K562 (cell line): ENCODE measurements at regions not wholly inside any gene's neighbourhood (a gene's known extent, or its start where the extent isn't known, plus 50 kb on each side); places are given as distances from the start of the nearest gene placed in this dataset.

Experiments
- ATAC-seq: fragments of 200-7000 bp; cut with Tn5 transposase; 3 replicates; pipeline ENCODE4 v1.9.1; 2020; ENCODE audit warnings: moderate library complexity
- BruUV-seq: library from RNA; stranded (reverse); fragments of 400-500 nt; replicated peaks from 2 replicates; lab custom pipeline; 2021; lab: Mats Ljungman, UMichigan
- CTCF ChIA-PET: fragments of 300-600 bp; formaldehyde crosslinking; extraction: SDS; loops from one replicate; lab custom pipeline; 2021; ENCODE audit warnings: low intra/inter-chr PET ratio; lab: Yijun Ruan, JAX
- POLR2A ChIA-PET: fragments of 300-600, 350-650 bp; sonication (Branson Sonifier 250); formaldehyde crosslinking; extraction: SDS; loops from one replicate; lab custom pipeline; 2021; ENCODE audit warnings: antibody characterized with exemption, inconsistent platforms; lab: Yijun Ruan, JAX
- DNase-seq, 4 experiments: peaks; one replicate each; pipeline versions ENCODE4 v3.0.0 to v3.0.0-alpha.2; 2011 to 2018; ENCODE audit warnings: low spot score in 3 of 4, mixed read lengths in 3 of 4; ENCODE audit errors: extremely low read depth in 1 of 4
- FAIRE-seq: peaks from 2 replicates; lab custom pipeline; 2011; peaks lifted over from hg19 to GRCh38; lab: Jason Lieb, UNC
- H2AFZ ChIP-seq: 2 replicates; pipeline ENCODE4 v1.6.0; 2011; ENCODE audit warnings: low read depth, low read length, control low read depth, inconsistent platforms
- H3K27ac ChIP-seq: fragments of 200-600 bp; 3 replicates; pipeline ENCODE4 v1.8.0; 2011; ENCODE audit warnings: low read depth, mild to moderate bottlenecking, control low read depth, inconsistent platforms, low read length, moderate library complexity, mixed read lengths; ENCODE audit errors: extremely low read depth
- H3K27me3 ChIP-seq, 2 experiments: fragments of 300-600 bp in 1 of 2; 2 replicates in 1 of 2; 3 replicates in 1 of 2; pipeline versions ENCODE4 v1.6.0 to v1.8.0; 2011; ENCODE audit warnings: inconsistent platforms in 2 of 2, low read length in 2 of 2, mild to moderate bottlenecking in 1 of 2, mixed read lengths in 1 of 2, moderate library complexity in 1 of 2; ENCODE audit not compliant: control insufficient read depth in 2 of 2, insufficient read depth in 2 of 2
- H3K36me3 ChIP-seq: fragments of 300-600 bp; 3 replicates; pipeline ENCODE4 v1.8.0; 2011; ENCODE audit warnings: mild to moderate bottlenecking, low read length, inconsistent platforms; ENCODE audit not compliant: control insufficient read depth, insufficient read depth
- H3K4me1 ChIP-seq, 2 experiments: fragments of 200-600 bp in 1 of 2; replicated peaks in 1 of 2; 2 replicates in 1 of 2; 3 replicates in 1 of 2; pipeline versions ENCODE4 v1.5.1 to v1.8.0; 2011; ENCODE audit warnings: inconsistent platforms in 2 of 2, low read length in 2 of 2, mild to moderate bottlenecking in 1 of 2, mixed read lengths in 1 of 2, moderate library complexity in 1 of 2; ENCODE audit not compliant: control insufficient read depth in 2 of 2, insufficient read depth in 2 of 2
- H3K4me2 ChIP-seq: 2 replicates; pipeline ENCODE4 v1.6.1; 2011; ENCODE audit warnings: low read length, control low read depth, inconsistent platforms, mixed read lengths; ENCODE audit not compliant: insufficient read depth
- H3K4me3 ChIP-seq: fragments of 200-600 bp; sonication (generic), shearing (Covaris generic); 2 replicates; pipeline ENCODE4 v1.5.1; 2016; ENCODE audit warnings: control low read depth, inconsistent platforms
- H3K79me2 ChIP-seq: fragments of 200-600 bp; 3 replicates; pipeline ENCODE4 v1.8.0; 2011; ENCODE audit warnings: low read length, inconsistent platforms; ENCODE audit not compliant: control insufficient read depth, insufficient read depth
- H3K9ac ChIP-seq, 2 experiments: 2 replicates each; pipeline versions ENCODE4 v1.6.0 to v1.6.1; 2011; ENCODE audit warnings: low read depth in 2 of 2, low read length in 2 of 2, control low read depth in 1 of 2, inconsistent platforms in 1 of 2, mild to moderate bottlenecking in 1 of 2, mixed read lengths in 1 of 2; ENCODE audit not compliant: insufficient read depth in 1 of 2
- H3K9me1 ChIP-seq: one replicate; pipeline ENCODE4 v1.6.0; 2011; ENCODE audit warnings: inconsistent platforms, mild to moderate bottlenecking, low read length, moderate library complexity; ENCODE audit not compliant: control insufficient read depth, insufficient read depth
- H3K9me3 ChIP-seq: replicated peaks from 2 replicates; pipeline ENCODE4 v1.5.1; 2011; ENCODE audit warnings: low read depth, low read length, inconsistent platforms; ENCODE audit not compliant: control insufficient read depth, insufficient read depth
- H4K20me1 ChIP-seq: replicated peaks from 2 replicates; pipeline ENCODE4 v1.6.1; 2011; ENCODE audit warnings: low read length, inconsistent platforms, mixed read lengths; ENCODE audit not compliant: control insufficient read depth, insufficient read depth
- ARID3B ChIP-seq: fragments of 250-450 bp; sonication (Bioruptor Pico); IDR thresholded peaks from 2 replicates; pipeline ENCODE4 v1.4.0; 2020; ENCODE audit warnings: borderline replicate concordance
- JUNB ChIP-seq: fragments of 450-650 bp; formaldehyde crosslinking; conservative IDR thresholded peaks from 2 replicates; pipeline ENCODE4 v1.4.0; 2020; ENCODE audit warnings: mild to moderate bottlenecking
- NFIX ChIP-seq: fragments of 250-450 bp; sonication (Bioruptor Pico); IDR thresholded peaks from 2 replicates; pipeline ENCODE4 v1.4.0; 2020; ENCODE audit warnings: low read depth, mild to moderate bottlenecking, moderate library complexity
- PCBP2 ChIP-seq: fragments of 200-400 bp; formaldehyde crosslinking; IDR thresholded peaks from 2 replicates; pipeline ENCODE4 v1.6.1; 2018; ENCODE audit warnings: low read length, low read depth, mild to moderate bottlenecking, moderate library complexity; ENCODE audit not compliant: poor library complexity, severe bottlenecking
- RHOXF2B ChIP-seq: fragments of 250-450 bp; sonication (Bioruptor Pico); conservative IDR thresholded peaks from 2 replicates; pipeline ENCODE4 v1.5.1; 2021
- SNIP1 ChIP-seq: fragments of 450-650 bp; IDR thresholded peaks from 2 replicates; pipeline ENCODE4 v1.7.1; 2017; ENCODE audit warnings: low read depth, mild to moderate bottlenecking
- ZBTB17 ChIP-seq: fragments of 450-650 bp; formaldehyde crosslinking; IDR thresholded peaks from 2 replicates; pipeline ENCODE4 v1.4.0; 2020; ENCODE audit warnings: mild to moderate bottlenecking
- ZNF507 ChIP-seq: conservative IDR thresholded peaks from 2 replicates; pipeline ENCODE4 v1.6.1; 2017; ENCODE audit warnings: missing genetic modification characterization, missing compliant biosample characterization
- WGBS: fragments of 100-300 bp; shearing (Covaris generic); methylation state at CpG from one replicate; pipeline ENCODE4 v1.1.6; 2016; ENCODE audit warnings: low coverage, mixed read lengths; ENCODE audit not compliant: insufficient coverage; ENCODE audit errors: missing lambda C conversion rate; 5-methylcytosine and 5-hydroxymethylcytosine counted together
- in situ Hi-C: fragments of 300-500 bp; cut with MboI; formaldehyde crosslinking; loops from 4 replicates; pipeline ENCODE4 v1.15.0; 2018; ENCODE audit warnings: inconsistent platforms, mixed read lengths
- intact Hi-C: fragments of 100-400 bp; cut with micrococcal nuclease; formaldehyde crosslinking; loops from 2 replicates; pipeline ENCODE4 v1.14.2; 2022
- TF ChIP-seq, protein P1 (sequence below): fragments of 450-650 bp; formaldehyde crosslinking; IDR thresholded peaks from 2 replicates; pipeline ENCODE4 v1.4.0; 2022; ENCODE audit warnings: missing genetic modification characterization

- no peak for TF ChIP-seq ZNF507 (tag)
Measured at GRCh38 chr2:228799208-228799588, 471.9 kb downstream of the PID1 start (continued).

GRCh38 chr2:228798458-228799207, 472.5 kb downstream of the PID1 start:
- no peak overlapping the region for H3K27ac ChIP-seq
- no peaks in the 10 kb centered on the region for H3K9me3 ChIP-seq
- ChIA-PET CTCF (no interaction called here), POLR2A (no interaction called here)
- intact Hi-C loops, result no loop called here
- no peaks in the 10 kb centered on the region for H3K9me1 ChIP-seq
- H3K4me3 ChIP-seq, result no peak overlapping the region
- TF ChIP-seq SNIP1, result no peak
- TF ChIP-seq JUNB (CRISPR knock-in tag), result no peak
- no peak for TF ChIP-seq RHOXF2B (CRISPR knock-in tag)
- no peak overlapping the region for H3K9ac ChIP-seq
- no peak overlapping the region for H3K4me2 ChIP-seq
- H2AFZ ChIP-seq, result no peak overlapping the region
- H3K27me3 ChIP-seq, result no peaks in the 10 kb centered on the region
- no peaks in the 10 kb centered on the region for H4K20me1 ChIP-seq
- no peak for DNase-seq
- no peaks in the 10 kb centered on the region for H3K36me3 ChIP-seq
- no peak for FAIRE-seq
- no TSS peak for BruUV-seq
- no peak for ATAC-seq
- no peaks in the 10 kb centered on the region for H3K4me1 ChIP-seq
- H3K79me2 ChIP-seq, result no peaks in the 10 kb centered on the region
- in situ Hi-C loops, result no loop called here
- WGBS, result 2% methylated on average over 8 of the region's 11 CpGs

- intact Hi-C loops (no loop called here), in situ Hi-C loops (no loop called here)
- H3K27me3 ChIP-seq, result no peaks in the 10 kb centered on the region
- no peak overlapping the region for H2AFZ ChIP-seq
- CTCF ChIA-PET, result no interaction called here
- no peaks in the 10 kb centered on the region for H3K9me3 ChIP-seq
- ATAC-seq, result no peak
- DNase-seq, result no peak
- TF ChIP-seq ZBTB17 (no peak), PCBP2 (no peak), NFIX (CRISPR knock-in tag) (no peak), ARID3B (CRISPR knock-in tag) (no peak)
- TF ChIP-seq, protein P1, sequence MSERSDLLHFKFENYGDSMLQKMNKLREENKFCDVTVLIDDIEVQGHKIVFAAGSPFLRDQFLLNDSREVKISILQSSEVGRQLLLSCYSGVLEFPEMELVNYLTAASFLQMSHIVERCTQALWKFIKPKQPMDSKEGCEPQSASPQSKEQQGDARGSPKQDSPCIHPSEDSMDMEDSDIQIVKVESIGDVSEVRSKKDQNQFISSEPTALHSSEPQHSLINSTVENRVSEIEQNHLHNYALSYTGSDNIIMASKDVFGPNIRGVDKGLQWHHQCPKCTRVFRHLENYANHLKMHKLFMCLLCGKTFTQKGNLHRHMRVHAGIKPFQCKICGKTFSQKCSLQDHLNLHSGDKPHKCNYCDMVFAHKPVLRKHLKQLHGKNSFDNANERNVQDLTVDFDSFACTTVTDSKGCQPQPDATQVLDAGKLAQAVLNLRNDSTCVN (CRISPR knock-in tag), result no peak
- H4K20me1 ChIP-seq, result no peaks in the 10 kb centered on the region
- no peak overlapping the region for H3K4me3 ChIP-seq
- no TSS peak for BruUV-seq
- no peaks in the 10 kb centered on the region for H3K36me3 ChIP-seq
- H3K4me1 ChIP-seq, result no peaks in the 10 kb centered on the region
- POLR2A ChIA-PET, result no interaction called here
- H3K9me1 ChIP-seq, result no peaks in the 10 kb centered on the region
- no peaks in the 10 kb centered on the region for H3K79me2 ChIP-seq
- H3K27ac ChIP-seq, result no peak overlapping the region
- 0% methylated on average over 2 of the region's 2 CpGs for WGBS
- FAIRE-seq, result no peak
- no peak overlapping the region for H3K9ac ChIP-seq
- H3K4me2 ChIP-seq, result no peak overlapping the region
Measured at GRCh38 chr2:228796386-228796785, 474.7 kb downstream of the PID1 start.
